HEK293 (cell line): ENCODE measurements at regions not wholly inside any gene's neighbourhood (a gene's known extent, or its start where the extent isn't known, plus 50 kb on each side); places are given as distances from the start of the nearest gene placed in this dataset.

Source experiments
- CTCF ChIA-PET: fragments of 350-600 bp; formaldehyde crosslinking; extraction: SDS; loops from one replicate; lab custom pipeline; 2021; ENCODE audit warnings: antibody characterized with exemption; lab: Yijun Ruan, JAX
- POLR2A ChIA-PET: fragments of 300-600 bp; formaldehyde crosslinking; extraction: SDS; loops from one replicate; lab custom pipeline; 2020; ENCODE audit warnings: antibody characterized with exemption, inconsistent platforms; lab: Yijun Ruan, JAX
- H3K27ac ChIP-seq: fragments of 200-500 bp; sonication (Bioruptor generic); 2 replicates; pipeline ENCODE4 v1.5.1; 2014; ENCODE audit warnings: low read depth, low read length, control low read depth, inconsistent platforms; ENCODE audit errors: extremely low read depth
- H3K36me3 ChIP-seq, 2 experiments: fragments of 200-500 bp in 1 of 2; sonication (Bioruptor generic) in 1 of 2; 1 replicate in 1 of 2; 2 replicates in 1 of 2; pipeline ENCODE4 v1.5.1; 2014 to 2017; ENCODE audit warnings: inconsistent platforms in 2 of 2, low read length in 2 of 2; ENCODE audit not compliant: control insufficient read depth in 2 of 2, insufficient read depth in 1 of 2
- H3K4me1 ChIP-seq: fragments of 200-500 bp; sonication (Bioruptor generic); 2 replicates; pipeline ENCODE4 v1.5.1; 2014; ENCODE audit warnings: mild to moderate bottlenecking, low read length, inconsistent platforms; ENCODE audit not compliant: control insufficient read depth, insufficient read depth
- H3K4me3 ChIP-seq: 2 replicates; pipeline ENCODE4 v1.5.1; 2011; ENCODE audit warnings: low read depth, mild to moderate bottlenecking, control low read depth, low read length, moderate library complexity
- H3K9me3 ChIP-seq: fragments of 200-500 bp; sonication (Bioruptor generic); 2 replicates; pipeline ENCODE4 v1.5.1; 2014; ENCODE audit warnings: low read depth, low read length, inconsistent platforms; ENCODE audit not compliant: control insufficient read depth, insufficient read depth
- HOXA7 ChIP-seq: sonication (generic); formaldehyde crosslinking; IDR thresholded peaks from 2 replicates; pipeline ENCODE4 v1.8.1; 2022; ENCODE audit warnings: missing genetic modification reagents, borderline replicate concordance
- HOXC10 ChIP-seq: sonication (generic); formaldehyde crosslinking; IDR thresholded peaks from 2 replicates; pipeline ENCODE4 v1.8.1; 2023; ENCODE audit warnings: mild to moderate bottlenecking, missing genetic modification reagents
- HOXD13 ChIP-seq: sonication (generic); formaldehyde crosslinking; IDR thresholded peaks from 2 replicates; pipeline ENCODE4 v1.8.0; 2022; ENCODE audit warnings: missing genetic modification reagents, borderline replicate concordance
- IKZF3 ChIP-seq: fragments of 450-650 bp; IDR thresholded peaks from 2 replicates; pipeline ENCODE4 v1.5.0; 2018; ENCODE audit warnings: missing biosample characterization, mild to moderate bottlenecking, missing genetic modification characterization, moderate library complexity
- KLF7 ChIP-seq: fragments of 450-650 bp; formaldehyde crosslinking; IDR thresholded peaks from 2 replicates; pipeline ENCODE4 v1.5.1; 2016; ENCODE audit warnings: missing biosample characterization, missing genetic modification characterization, borderline replicate concordance
- PRDM1 ChIP-seq: fragments of 450-650 bp; formaldehyde crosslinking; IDR thresholded peaks from 2 replicates; pipeline ENCODE4; 2016; ENCODE audit warnings: missing biosample characterization, missing genetic modification characterization
- ZBTB6 ChIP-seq: fragments of 450-650 bp; formaldehyde crosslinking; IDR thresholded peaks from 2 replicates; pipeline ENCODE4 v1.5.1; 2017; ENCODE audit warnings: missing biosample characterization, missing genetic modification characterization
- ZEB2 ChIP-seq: fragments of 450-650 bp; formaldehyde crosslinking; IDR thresholded peaks from 2 replicates; pipeline ENCODE4 v1.5.1; 2016; ENCODE audit warnings: missing biosample characterization, missing genetic modification characterization
- ZNF157 ChIP-seq: fragments of 450-650 bp; formaldehyde crosslinking; IDR thresholded peaks from 2 replicates; pipeline ENCODE4 v1.5.1; 2016; ENCODE audit warnings: missing biosample characterization, missing genetic modification characterization
- ZNF221 ChIP-seq: fragments of 450-650 bp; formaldehyde crosslinking; IDR thresholded peaks from 2 replicates; pipeline ENCODE4 v1.5.1; 2017; ENCODE audit warnings: missing biosample characterization, missing genetic modification characterization, borderline replicate concordance
- ZNF24 ChIP-seq: fragments of 450-650 bp; formaldehyde crosslinking; IDR thresholded peaks from 2 replicates; pipeline ENCODE4 v1.5.1; 2016; ENCODE audit warnings: missing biosample characterization, missing genetic modification characterization
- ZNF394 ChIP-seq: fragments of 450-650 bp; formaldehyde crosslinking; IDR thresholded peaks from 2 replicates; pipeline ENCODE4 v1.5.1; 2016; ENCODE audit warnings: missing biosample characterization, missing genetic modification characterization, mild to moderate bottlenecking, moderate library complexity, borderline replicate concordance
- ZNF549 ChIP-seq: fragments of 450-650 bp; IDR thresholded peaks from 2 replicates; pipeline ENCODE4 v1.5.1; 2018; ENCODE audit warnings: missing biosample characterization, missing genetic modification characterization, mild to moderate bottlenecking, inconsistent platforms, moderate library complexity
- ZNF623 ChIP-seq: fragments of 450-650 bp; formaldehyde crosslinking; IDR thresholded peaks from 2 replicates; pipeline ENCODE4 v1.5.1; 2016; ENCODE audit warnings: missing biosample characterization, missing genetic modification characterization
- ZNF692 ChIP-seq: fragments of 450-650 bp; formaldehyde crosslinking; IDR thresholded peaks from 2 replicates; pipeline ENCODE4 v1.5.1; 2016; ENCODE audit warnings: missing biosample characterization, missing genetic modification characterization
- TF ChIP-seq, protein P1 (sequence below): fragments of 450-650 bp; formaldehyde crosslinking; IDR thresholded peaks from 2 replicates; pipeline ENCODE4 v1.5.1; 2017; ENCODE audit warnings: missing biosample characterization, missing genetic modification characterization
- TF ChIP-seq, protein P2 (sequence below): fragments of 450-650 bp; IDR thresholded peaks from 2 replicates; pipeline ENCODE4 v1.5.1; 2018; ENCODE audit warnings: missing biosample characterization, missing genetic modification characterization
- TF ChIP-seq, protein P3 (sequence below): fragments of 450-650 bp; formaldehyde crosslinking; IDR thresholded peaks from 2 replicates; pipeline ENCODE4 v1.5.1; 2017; ENCODE audit warnings: missing biosample characterization, missing genetic modification characterization

DNA sequence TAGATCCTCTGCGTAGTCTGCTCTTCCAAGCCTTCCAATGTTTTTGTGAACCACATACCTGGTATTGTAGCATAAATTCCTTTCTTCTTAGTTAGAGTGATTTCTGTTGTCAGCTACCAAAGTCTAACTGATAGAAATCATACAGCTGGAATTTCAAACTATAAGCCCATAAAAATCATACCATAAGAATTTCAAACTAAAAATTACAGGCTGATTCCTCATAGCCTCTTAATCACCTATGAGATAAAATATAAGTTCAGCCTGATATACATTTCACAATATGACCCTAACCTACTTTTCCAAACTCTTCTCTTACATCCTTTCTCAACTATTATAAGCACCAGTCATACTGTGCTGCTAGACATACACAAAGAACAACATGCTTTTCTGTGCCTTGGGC, 64.8 kb downstream of the PTHLH start:
- Histone ChIP-seq H3K4me1 (no peaks in the 10 kb centered on the region), H3K36me3 (no peaks in the 10 kb centered on the region), H3K4me3 (no peak overlapping the region), H3K9me3 (no peaks in the 10 kb centered on the region), H3K27ac (no peak overlapping the region)
- TF ChIP-seq ZNF692 (no peak), ZEB2 (no peak), IKZF3 (tag by site-specific recombination) (no peak), HOXD13 (CRISPR knock-in tag) (no peak), ZNF549 (tag by site-specific recombination) (no peak), KLF7 (tag by site-specific recombination) (no peak), PRDM1 (tag by site-specific recombination) (no peak), ZNF394 (no peak), ZNF221 (tag by site-specific recombination) (no peak), ZBTB6 (tag by site-specific recombination) (no peak), ZNF24 (tag by site-specific recombination) (no peak), ZNF623 (no peak), HOXC10 (CRISPR knock-in tag) (no peak), HOXA7 (CRISPR knock-in tag) (no peak), ZNF157 (tag by site-specific recombination) (no peak)
- TF ChIP-seq, protein P1, sequence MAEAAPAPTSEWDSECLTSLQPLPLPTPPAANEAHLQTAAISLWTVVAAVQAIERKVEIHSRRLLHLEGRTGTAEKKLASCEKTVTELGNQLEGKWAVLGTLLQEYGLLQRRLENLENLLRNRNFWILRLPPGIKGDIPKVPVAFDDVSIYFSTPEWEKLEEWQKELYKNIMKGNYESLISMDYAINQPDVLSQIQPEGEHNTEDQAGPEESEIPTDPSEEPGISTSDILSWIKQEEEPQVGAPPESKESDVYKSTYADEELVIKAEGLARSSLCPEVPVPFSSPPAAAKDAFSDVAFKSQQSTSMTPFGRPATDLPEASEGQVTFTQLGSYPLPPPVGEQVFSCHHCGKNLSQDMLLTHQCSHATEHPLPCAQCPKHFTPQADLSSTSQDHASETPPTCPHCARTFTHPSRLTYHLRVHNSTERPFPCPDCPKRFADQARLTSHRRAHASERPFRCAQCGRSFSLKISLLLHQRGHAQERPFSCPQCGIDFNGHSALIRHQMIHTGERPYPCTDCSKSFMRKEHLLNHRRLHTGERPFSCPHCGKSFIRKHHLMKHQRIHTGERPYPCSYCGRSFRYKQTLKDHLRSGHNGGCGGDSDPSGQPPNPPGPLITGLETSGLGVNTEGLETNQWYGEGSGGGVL (tag by site-specific recombination) = no peak
- TF ChIP-seq, protein P2, sequence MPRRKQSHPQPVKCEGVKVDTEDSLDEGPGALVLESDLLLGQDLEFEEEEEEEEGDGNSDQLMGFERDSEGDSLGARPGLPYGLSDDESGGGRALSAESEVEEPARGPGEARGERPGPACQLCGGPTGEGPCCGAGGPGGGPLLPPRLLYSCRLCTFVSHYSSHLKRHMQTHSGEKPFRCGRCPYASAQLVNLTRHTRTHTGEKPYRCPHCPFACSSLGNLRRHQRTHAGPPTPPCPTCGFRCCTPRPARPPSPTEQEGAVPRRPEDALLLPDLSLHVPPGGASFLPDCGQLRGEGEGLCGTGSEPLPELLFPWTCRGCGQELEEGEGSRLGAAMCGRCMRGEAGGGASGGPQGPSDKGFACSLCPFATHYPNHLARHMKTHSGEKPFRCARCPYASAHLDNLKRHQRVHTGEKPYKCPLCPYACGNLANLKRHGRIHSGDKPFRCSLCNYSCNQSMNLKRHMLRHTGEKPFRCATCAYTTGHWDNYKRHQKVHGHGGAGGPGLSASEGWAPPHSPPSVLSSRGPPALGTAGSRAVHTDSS (tag by site-specific recombination) = no peak
- TF ChIP-seq, protein P3, sequence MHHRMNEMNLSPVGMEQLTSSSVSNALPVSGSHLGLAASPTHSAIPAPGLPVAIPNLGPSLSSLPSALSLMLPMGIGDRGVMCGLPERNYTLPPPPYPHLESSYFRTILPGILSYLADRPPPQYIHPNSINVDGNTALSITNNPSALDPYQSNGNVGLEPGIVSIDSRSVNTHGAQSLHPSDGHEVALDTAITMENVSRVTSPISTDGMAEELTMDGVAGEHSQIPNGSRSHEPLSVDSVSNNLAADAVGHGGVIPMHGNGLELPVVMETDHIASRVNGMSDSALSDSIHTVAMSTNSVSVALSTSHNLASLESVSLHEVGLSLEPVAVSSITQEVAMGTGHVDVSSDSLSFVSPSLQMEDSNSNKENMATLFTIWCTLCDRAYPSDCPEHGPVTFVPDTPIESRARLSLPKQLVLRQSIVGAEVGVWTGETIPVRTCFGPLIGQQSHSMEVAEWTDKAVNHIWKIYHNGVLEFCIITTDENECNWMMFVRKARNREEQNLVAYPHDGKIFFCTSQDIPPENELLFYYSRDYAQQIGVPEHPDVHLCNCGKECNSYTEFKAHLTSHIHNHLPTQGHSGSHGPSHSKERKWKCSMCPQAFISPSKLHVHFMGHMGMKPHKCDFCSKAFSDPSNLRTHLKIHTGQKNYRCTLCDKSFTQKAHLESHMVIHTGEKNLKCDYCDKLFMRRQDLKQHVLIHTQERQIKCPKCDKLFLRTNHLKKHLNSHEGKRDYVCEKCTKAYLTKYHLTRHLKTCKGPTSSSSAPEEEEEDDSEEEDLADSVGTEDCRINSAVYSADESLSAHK (tag by site-specific recombination) = no peak
- CTCF ChIA-PET = no interaction called here
- POLR2A ChIA-PET = no interaction called here
